GM12874 (cell line): ENCODE measurements at regions not wholly inside any gene's neighbourhood (a gene's known extent, or its start where the extent isn't known, plus 50 kb on each side); places are given as distances from the start of the nearest gene placed in this dataset.

Experiments used
- TF ChIP-seq, protein P1 (sequence below): IDR thresholded peaks from 2 replicates; pipeline ENCODE4 v1.5.1; 2011; ENCODE audit warnings: low read depth, mild to moderate bottlenecking, control low read depth, low read length, moderate library complexity; ENCODE audit not compliant: insufficient read depth

GRCh38 chr3:148554367-148554766 is 143.3 kb upstream of the AGTR1 start:
- TF ChIP-seq, protein P1, sequence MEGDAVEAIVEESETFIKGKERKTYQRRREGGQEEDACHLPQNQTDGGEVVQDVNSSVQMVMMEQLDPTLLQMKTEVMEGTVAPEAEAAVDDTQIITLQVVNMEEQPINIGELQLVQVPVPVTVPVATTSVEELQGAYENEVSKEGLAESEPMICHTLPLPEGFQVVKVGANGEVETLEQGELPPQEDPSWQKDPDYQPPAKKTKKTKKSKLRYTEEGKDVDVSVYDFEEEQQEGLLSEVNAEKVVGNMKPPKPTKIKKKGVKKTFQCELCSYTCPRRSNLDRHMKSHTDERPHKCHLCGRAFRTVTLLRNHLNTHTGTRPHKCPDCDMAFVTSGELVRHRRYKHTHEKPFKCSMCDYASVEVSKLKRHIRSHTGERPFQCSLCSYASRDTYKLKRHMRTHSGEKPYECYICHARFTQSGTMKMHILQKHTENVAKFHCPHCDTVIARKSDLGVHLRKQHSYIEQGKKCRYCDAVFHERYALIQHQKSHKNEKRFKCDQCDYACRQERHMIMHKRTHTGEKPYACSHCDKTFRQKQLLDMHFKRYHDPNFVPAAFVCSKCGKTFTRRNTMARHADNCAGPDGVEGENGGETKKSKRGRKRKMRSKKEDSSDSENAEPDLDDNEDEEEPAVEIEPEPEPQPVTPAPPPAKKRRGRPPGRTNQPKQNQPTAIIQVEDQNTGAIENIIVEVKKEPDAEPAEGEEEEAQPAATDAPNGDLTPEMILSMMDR, result no peak

DNA sequence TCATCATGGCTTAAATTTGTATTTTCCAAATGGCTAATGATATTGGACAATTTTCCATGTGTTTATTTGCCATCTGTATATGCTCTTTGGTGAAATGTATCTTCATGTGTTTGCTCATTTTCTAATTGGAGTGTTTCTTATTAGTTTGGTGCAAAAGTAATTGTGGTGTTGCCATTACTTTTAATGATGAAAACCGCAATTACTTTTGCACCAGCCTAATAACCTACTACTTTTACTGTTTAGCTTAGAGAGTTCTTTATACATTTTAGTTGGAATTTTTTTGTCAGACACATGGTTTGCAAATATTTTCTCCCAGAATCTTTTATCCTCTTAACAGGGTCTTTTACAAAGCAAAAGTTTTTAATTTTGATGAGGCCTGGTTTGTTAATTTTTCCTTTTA is 141.0 kb upstream of the AGTR1 start:
- TF ChIP-seq, protein P1, result no peak

DNA sequence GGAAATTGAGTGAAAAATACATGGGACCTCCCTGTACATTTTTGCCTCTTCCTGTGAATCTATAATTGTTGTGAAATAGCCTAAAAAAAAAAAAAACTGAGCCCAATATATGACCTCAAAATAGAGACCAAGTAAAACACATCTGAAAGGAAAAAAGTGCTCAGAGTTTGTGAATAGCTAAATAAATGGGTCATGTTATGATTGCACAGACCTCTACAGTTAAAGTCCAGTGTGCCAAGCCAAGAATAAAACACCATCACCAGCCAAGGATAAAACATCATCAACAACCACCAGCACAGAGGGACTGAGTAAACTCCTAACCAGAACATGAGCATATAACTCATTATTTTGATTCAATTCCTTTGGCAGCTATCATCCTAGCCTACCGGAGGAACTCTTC is 115.6 kb upstream of the AGTR1 start:
- TF ChIP-seq, protein P1, result no peak

DNA sequence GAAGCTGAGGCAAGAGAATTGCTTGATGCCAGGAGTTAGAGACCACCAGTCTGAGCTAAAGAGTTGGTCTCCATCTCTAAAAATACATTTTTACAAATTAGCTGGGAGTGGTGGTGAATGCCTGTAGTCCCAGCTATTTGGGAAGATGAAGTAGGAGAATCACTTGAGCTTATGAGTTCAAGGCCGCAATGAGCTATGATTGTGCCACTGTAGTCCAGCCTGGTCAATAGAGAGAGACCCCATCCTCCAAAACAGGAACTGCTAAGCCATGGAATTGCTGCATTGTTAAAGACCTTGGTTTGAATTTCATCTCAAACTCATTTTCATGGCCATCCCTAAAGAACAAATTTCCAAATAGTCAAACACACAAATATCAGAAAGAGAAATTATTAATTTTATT is 113.9 kb upstream of the AGTR1 start:
- TF ChIP-seq, protein P1, result no peak

- TF ChIP-seq, protein P1, result no peak
Measured at GRCh38 chr3:148584438-148584837, 113.3 kb upstream of the AGTR1 start.

DNA sequence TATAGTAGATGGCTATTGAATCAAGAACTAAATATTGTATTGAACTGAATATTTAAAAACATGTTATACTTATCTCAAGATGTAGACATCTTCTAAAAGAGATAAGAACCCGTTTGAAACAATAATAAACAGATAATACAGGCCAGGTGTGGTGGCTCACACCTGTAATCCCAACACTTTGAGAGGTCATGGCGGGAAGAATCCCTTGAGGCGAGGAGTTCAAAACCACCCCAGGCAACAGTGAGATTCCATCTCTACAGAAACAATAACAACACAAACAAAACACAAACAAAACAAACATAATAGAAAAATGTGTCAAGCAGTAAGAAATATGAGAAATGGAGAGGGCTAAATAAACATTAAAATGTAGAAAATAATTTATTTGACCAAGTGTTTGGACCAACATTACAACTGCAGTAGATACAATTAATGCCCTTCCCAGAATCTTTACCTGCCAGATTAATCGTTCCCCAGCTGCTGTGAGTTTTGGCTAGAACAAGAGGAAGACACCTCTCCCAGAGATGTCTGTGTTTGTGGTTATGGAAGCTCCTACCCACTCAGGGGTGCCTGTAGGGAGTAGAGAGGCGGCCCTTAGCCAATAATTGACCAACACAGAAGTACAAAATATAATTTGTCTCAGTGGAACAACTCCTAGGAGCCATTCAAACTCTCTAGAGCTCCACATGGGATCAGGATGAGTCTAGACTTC is 111.9 kb upstream of the AGTR1 start:
- TF ChIP-seq, protein P1, result no peak

GRCh38 chr3:148588291-148588690 is 109.4 kb upstream of the AGTR1 start:
- TF ChIP-seq, protein P1, result no peak

DNA sequence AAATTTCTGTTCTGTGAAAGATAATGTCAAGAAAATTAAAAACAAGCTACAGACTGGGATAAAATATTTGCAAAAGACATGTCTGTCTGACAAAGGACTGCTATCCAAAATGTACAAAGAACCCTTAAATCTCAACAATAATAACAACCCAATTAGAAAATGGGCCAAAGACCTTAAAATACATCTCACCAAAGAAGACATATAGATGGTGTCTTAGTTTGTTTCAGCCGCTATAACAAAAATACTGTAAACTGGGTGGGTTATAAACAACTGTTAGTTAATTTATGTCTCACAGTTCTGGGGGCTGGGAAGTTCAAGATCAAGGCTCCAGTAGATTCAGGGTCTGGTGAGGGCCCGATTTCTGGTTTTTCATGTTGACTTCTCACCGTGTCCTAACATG is 106.2 kb upstream of the AGTR1 start:
- TF ChIP-seq, protein P1, result no peak
